ENCODE measurements at regions not wholly inside any gene's neighbourhood (a gene's known extent, or its start where the extent isn't known, plus 50 kb on each side); places are given as distances from the start of the nearest gene placed in this dataset.

DNA sequence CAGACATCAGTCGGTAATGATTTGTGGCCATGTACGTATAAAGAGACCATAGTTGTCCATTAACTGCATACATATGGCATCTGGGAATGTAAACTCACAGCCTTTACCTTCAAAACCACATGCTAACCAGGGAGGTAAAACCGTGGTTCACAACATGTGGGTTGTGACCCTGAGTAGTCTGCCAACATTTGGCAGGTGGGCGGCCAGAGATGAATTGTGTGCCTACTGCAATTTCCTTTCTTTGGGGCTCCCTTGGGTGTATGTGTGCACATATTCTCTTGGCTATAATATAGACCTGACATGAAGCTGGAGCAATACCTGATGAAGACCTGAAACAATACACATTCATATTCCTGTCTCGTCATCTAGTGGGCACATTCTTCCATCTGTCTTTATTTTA, 396.0 kb downstream of the MLLT3 start:
- no peak for DNase-seq (ENCODE audit: low spot score)
- TF ChIP-seq, protein P1, sequence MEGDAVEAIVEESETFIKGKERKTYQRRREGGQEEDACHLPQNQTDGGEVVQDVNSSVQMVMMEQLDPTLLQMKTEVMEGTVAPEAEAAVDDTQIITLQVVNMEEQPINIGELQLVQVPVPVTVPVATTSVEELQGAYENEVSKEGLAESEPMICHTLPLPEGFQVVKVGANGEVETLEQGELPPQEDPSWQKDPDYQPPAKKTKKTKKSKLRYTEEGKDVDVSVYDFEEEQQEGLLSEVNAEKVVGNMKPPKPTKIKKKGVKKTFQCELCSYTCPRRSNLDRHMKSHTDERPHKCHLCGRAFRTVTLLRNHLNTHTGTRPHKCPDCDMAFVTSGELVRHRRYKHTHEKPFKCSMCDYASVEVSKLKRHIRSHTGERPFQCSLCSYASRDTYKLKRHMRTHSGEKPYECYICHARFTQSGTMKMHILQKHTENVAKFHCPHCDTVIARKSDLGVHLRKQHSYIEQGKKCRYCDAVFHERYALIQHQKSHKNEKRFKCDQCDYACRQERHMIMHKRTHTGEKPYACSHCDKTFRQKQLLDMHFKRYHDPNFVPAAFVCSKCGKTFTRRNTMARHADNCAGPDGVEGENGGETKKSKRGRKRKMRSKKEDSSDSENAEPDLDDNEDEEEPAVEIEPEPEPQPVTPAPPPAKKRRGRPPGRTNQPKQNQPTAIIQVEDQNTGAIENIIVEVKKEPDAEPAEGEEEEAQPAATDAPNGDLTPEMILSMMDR (IDR thresholded peaks at IDR 0.05; ENCODE audit: extremely low read depth, missing control alignments) = no peak

DNA sequence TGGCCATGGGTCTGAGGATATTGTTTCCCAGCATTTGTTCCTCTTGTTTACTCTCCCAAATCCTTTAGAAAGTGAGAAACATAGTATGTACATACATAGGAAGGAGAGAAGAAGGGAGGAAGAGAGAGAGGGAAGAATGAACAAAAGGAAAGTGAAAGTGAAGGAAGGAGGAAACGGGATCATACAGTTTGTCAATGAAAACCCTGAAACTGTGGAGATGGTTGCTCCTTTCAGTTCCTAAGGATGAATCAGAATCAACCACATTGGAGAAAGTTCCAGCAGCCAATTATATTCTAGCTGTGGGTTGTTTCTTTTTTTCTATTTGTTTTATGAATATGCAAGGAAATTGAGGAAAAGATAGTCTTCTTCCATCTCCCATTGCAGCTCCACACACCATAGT, 396.5 kb downstream of the MLLT3 start:
- TF ChIP-seq, protein P1 (IDR thresholded peaks at IDR 0.05; ENCODE audit: extremely low read depth, missing control alignments) = no peak

DNA sequence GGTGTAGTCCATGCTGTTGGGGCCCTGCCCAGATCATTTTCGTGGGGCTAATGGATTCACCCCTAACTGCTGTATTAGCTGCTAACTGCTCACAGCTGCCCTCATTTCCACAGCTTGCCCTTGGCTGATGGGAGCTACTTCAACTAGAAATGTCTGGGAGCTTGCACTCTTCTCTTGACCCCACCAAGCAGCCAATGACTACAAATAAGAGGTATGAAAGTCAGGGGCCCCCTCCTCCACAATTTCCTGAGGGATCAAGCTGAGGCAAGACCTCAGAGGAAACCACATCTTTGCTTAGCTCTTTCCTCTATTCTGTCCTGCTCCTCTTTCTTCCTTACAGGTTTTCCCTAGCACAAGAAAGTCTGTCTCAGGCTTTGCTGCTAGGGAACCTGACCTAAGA, 397.5 kb downstream of the MLLT3 start:
- TF ChIP-seq, protein P1 (IDR thresholded peaks at IDR 0.05; ENCODE audit: extremely low read depth, missing control alignments) = no peak
- DNase-seq (ENCODE audit: low spot score) = no peak

More for the DNA sequence above, 396.5 kb downstream of the MLLT3 start:
- DNase-seq (ENCODE audit: low spot score) = no peak

DNA sequence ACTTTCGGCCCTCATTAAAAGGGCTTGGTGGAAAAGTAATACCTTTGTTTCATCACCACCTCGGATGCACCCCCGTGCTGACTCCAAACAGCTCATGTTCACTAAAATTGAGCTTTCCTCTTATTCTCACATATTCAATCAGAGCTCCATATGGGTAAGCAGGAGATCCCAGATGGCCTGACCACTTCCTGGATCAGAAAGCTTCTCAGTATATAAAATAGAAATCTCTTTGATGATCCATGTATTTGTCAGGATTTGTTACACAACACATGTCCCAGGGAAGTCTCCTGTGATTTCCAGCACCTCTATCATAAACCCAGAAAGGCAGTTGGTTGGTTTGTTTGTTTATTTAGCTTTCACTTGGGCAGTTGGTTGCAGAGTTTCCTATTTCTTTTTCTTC, 402.0 kb downstream of the MLLT3 start:
- no peak for DNase-seq (ENCODE audit: low spot score)
- TF ChIP-seq, protein P1 (IDR thresholded peaks at IDR 0.05; ENCODE audit: extremely low read depth, missing control alignments) = no peak

DNA sequence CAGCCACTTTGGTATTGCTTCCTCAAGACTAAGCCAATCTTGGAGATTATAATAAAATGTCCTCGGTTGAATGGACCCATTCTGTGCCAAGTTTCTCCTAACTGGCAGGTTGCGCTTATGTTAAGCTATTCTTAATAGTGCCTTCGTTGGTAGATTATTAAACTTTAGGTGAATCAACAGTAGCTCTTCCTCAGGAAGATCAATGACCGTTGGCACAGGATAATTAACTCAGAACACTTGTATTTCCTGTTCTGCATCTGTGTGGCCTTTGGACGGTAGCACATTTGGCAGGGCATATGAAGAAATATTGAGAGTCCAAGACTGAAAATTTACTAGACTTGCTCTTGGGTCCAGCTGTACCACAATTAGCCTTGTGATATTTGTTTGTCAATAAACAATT, 402.9 kb downstream of the MLLT3 start:
- DNase-seq (ENCODE audit: low spot score) = no peak
- TF ChIP-seq, protein P1 (IDR thresholded peaks at IDR 0.05; ENCODE audit: extremely low read depth, missing control alignments) = no peak

DNA sequence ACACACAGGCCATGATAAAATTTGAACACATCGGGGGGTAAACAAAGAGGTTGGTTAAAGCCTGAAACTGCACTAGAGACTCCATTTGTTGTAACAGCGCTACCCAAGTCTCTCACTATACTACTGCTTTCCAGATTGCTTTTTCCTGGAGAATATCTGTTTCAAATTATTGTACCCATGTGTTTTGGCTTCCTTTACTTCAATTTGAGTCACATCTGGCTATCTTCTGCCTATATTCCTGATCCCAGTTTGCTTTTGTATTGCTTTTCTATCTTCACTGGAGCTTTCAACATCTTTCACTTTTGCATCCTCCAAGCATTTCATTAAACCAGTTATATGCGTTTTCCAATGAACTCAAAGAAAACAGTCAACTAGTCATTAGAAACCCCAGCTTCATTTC, 404.7 kb downstream of the MLLT3 start:
- TF ChIP-seq, protein P1 (IDR thresholded peaks at IDR 0.05; ENCODE audit: extremely low read depth, missing control alignments) = no peak
- DNase-seq (ENCODE audit: low spot score) = no peak

DNA sequence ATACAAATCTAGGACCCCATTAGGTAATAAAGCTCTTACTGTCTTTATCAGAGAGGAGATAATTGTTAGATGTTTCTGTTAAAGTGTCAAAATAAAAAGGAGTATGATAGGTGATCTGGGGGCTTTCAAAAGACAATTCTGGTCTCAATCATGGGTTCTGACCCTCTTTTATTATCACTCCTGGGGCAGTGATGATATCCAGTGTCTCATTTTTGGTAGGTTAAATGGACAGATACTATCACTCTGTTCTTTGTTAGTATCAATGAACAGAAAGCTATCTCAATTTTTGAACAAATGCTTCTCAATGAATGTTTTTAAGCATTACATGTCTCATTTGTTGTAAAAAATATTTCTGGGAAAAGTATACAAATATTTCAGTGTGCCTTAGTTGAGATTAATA, 405.9 kb downstream of the MLLT3 start:
- no peak for DNase-seq (ENCODE audit: low spot score)
- TF ChIP-seq, protein P1 (IDR thresholded peaks at IDR 0.05; ENCODE audit: extremely low read depth, missing control alignments) = no peak

All from GM20000 (cell line).